T-cell (primary cell): ENCODE measurements at regions not wholly inside any gene's neighbourhood (a gene's known extent, or its start where the extent isn't known, plus 50 kb on each side); places are given as distances from the start of the nearest gene placed in this dataset.
"Not testable (repeated sequence)": the region's sequence is repeated elsewhere in the genome, so short reads cannot be mapped to it uniquely, and the experiment has no call there.

Experiments
- ATAC-seq, 4 experiments: fragments of 200-7000 bp in 3 of 4; fragments of 150-1000 bp in 1 of 4; cut with Tn5 transposase; replicated peaks in 1 of 4; 1 replicate in 3 of 4; 2 replicates in 1 of 4; pipeline ENCODE4 v1.10.0; 2021; ENCODE audit warnings: moderate library complexity in 3 of 4, mild to moderate bottlenecking in 2 of 4, moderate number of reproducible peaks in 1 of 4
- CTCF ChIA-PET, 2 donors: fragments of 300-600 bp; sonication (Branson Sonifier 250); formaldehyde crosslinking; loops; one replicate each; lab custom pipeline; 2022; ENCODE audit warnings: antibody characterized with exemption in 2 of 2; lab: Charles Lee
- POLR2A ChIA-PET, 2 donors: fragments of 300-600 bp; sonication (Branson Sonifier 250); formaldehyde crosslinking; loops; one replicate each; lab custom pipeline; 2022; ENCODE audit warnings: antibody characterized with exemption in 2 of 2; lab: Charles Lee
- DNase-seq, 35 experiments: peaks; one replicate each; pipeline versions ENCODE4 v3.0.0 to v3.0.0-alpha.2; 2013 to 2023
- H3K27ac ChIP-seq: one replicate; pipeline ENCODE4 v1.5.1; 2013; ENCODE audit warnings: low read length
- H3K27me3 ChIP-seq, 2 experiments: replicated peaks in 1 of 2; 1 replicate in 1 of 2; 2 replicates in 1 of 2; pipeline versions ENCODE4 v1.6.1 to v1.7.0; 2013; ENCODE audit warnings: low read length in 1 of 2, mixed read lengths in 1 of 2; ENCODE audit not compliant: control insufficient read depth in 2 of 2, insufficient read depth in 2 of 2; ENCODE audit errors: extremely low read depth in 1 of 2
- H3K36me3 ChIP-seq, 2 donors: 1 replicate in 1 of 2; 2 replicates in 1 of 2; pipeline versions ENCODE4 v1.6.1 to v1.7.0; 2013; ENCODE audit warnings: low read length in 1 of 2; ENCODE audit not compliant: control insufficient read depth in 2 of 2, insufficient read depth in 1 of 2; ENCODE audit errors: extremely low read depth in 1 of 2
- H3K4me1 ChIP-seq, 2 experiments: 1 replicate in 1 of 2; 2 replicates in 1 of 2; pipeline versions ENCODE4 v1.6.1 to v1.7.0; 2013; ENCODE audit warnings: low read length in 2 of 2, mixed read lengths in 1 of 2; ENCODE audit not compliant: insufficient read depth in 2 of 2, control insufficient read depth in 1 of 2; ENCODE audit errors: extremely low read depth in 1 of 2
- H3K4me3 ChIP-seq, 2 donors: 1 replicate in 1 of 2; 2 replicates in 1 of 2; pipeline versions ENCODE4 v1.5.1 to v1.7.0; 2013; ENCODE audit warnings: mild to moderate bottlenecking in 2 of 2, low read length in 1 of 2, moderate library complexity in 1 of 2; ENCODE audit not compliant: control insufficient read depth in 1 of 2; ENCODE audit errors: extremely low read depth in 1 of 2
- H3K9me3 ChIP-seq: 2 replicates; pipeline ENCODE4 v1.7.0; 2013
- H3K27ac Mint-ChIP-seq, 2 donors: one replicate each; pipeline ENCODE4 v1.8.0; 2020 to 2021; ENCODE audit warnings: mild to moderate bottlenecking in 2 of 2, mixed read lengths in 2 of 2
- H3K27me3 Mint-ChIP-seq, 2 donors: one replicate each; pipeline ENCODE4 v1.8.0; 2021 to 2022; ENCODE audit warnings: mixed read lengths in 2 of 2
- H3K36me3 Mint-ChIP-seq: one replicate; pipeline ENCODE4 v1.8.0; 2021; ENCODE audit warnings: mixed read lengths
- H3K4me1 Mint-ChIP-seq, 3 donors: one replicate each; pipeline ENCODE4 v1.8.0; 2020 to 2022; ENCODE audit warnings: mixed read lengths in 3 of 3, mild to moderate bottlenecking in 1 of 3
- H3K4me3 Mint-ChIP-seq, 3 donors: one replicate each; pipeline ENCODE4 v1.8.0; 2020 to 2022; ENCODE audit warnings: mild to moderate bottlenecking in 3 of 3, mixed read lengths in 3 of 3, moderate library complexity in 3 of 3
- H3K9me3 Mint-ChIP-seq, 3 donors: one replicate each; pipeline ENCODE4 v1.8.0; 2020 to 2022; ENCODE audit warnings: mixed read lengths in 3 of 3
- WGBS: methylation state at CpG from one replicate; pipeline ENCODE4 v1.1.5; 2013; ENCODE audit warnings: missing lambda C conversion rate; ENCODE audit not compliant: insufficient coverage; 5-methylcytosine and 5-hydroxymethylcytosine counted together

GRCh38 chr16:9345880-9346279 lies 254.4 kb downstream of the HAPSTR1 start:
- Mint-ChIP-seq H3K9me3 (peaks cover 10 to 14% (median 14%) of the 10 kb centered on the region in 3 donors), H3K36me3 (no peaks in the 10 kb centered on the region), H3K27ac (no peak overlapping the region), H3K4me3 (no peak overlapping the region), H3K4me1 (no peaks in the 10 kb centered on the region), H3K27me3 (no peaks in the 10 kb centered on the region)
- DNase-seq (no peak), ATAC-seq (no peak)
- Histone ChIP-seq H3K4me1 (no peaks in the 10 kb centered on the region), H3K4me3 (no peak overlapping the region), H3K9me3 (no peaks in the 10 kb centered on the region), H3K27ac (no peak overlapping the region), H3K27me3 (no peaks in the 10 kb centered on the region), H3K36me3 (no peaks in the 10 kb centered on the region)
- POLR2A ChIA-PET, result no interaction called here
- WGBS, result no CpG with 5 or more reads among the region's 1 CpG
- CTCF ChIA-PET, result interaction anchor here in 1 of 2 donors (0.6 kb wide), 1 partner anchor 130 kb away, joined by 3 read pairs; no protein-coding TSS in a partner anchor

- Mint-ChIP-seq H3K4me1 (no peaks in the 10 kb centered on the region), H3K27me3 (no peaks in the 10 kb centered on the region), H3K27ac (no peak overlapping the region), H3K4me3 (no peak overlapping the region), H3K9me3 (peaks cover 10 to 18% (median 14%) of the 10 kb centered on the region in 3 donors), H3K36me3 (no peaks in the 10 kb centered on the region)
- H3K4me3 ChIP-seq, result no peak overlapping the region
- no peaks in the 10 kb centered on the region for H3K36me3 ChIP-seq
- ATAC-seq (no peak), DNase-seq (no peak)
- ChIA-PET CTCF (no interaction called here), POLR2A (interaction anchor here in 1 of 2 donors (0.6 kb wide), 1 partner anchor 722 kb away, joined by 6 read pairs; no protein-coding TSS in a partner anchor)
- no peaks in the 10 kb centered on the region for H3K27me3 ChIP-seq
- no peak overlapping the region for H3K27ac ChIP-seq
- H3K4me1 ChIP-seq, result no peaks in the 10 kb centered on the region
- H3K9me3 ChIP-seq, result no peaks in the 10 kb centered on the region
Measured at GRCh38 chr16:9348912-9349311, 257.5 kb downstream of the HAPSTR1 start.

- H3K36me3 ChIP-seq, H3K27ac Mint-ChIP-seq, H3K27me3 Mint-ChIP-seq, H3K36me3 Mint-ChIP-seq, ATAC-seq, H3K4me3 Mint-ChIP-seq, DNase-seq, POLR2A ChIA-PET, H3K4me1 Mint-ChIP-seq, H3K4me3 ChIP-seq, H3K4me1 ChIP-seq, H3K9me3 ChIP-seq, H3K27me3 ChIP-seq, CTCF ChIA-PET, H3K27ac ChIP-seq: not testable (repeated sequence)
- H3K9me3 Mint-ChIP-seq, result peaks cover 10 to 18% (median 14%) of the 10 kb centered on the region in 3 donors
- 82% methylated on average over 4 of the region's 8 CpGs for WGBS
Measured at GRCh38 chr16:9349373-9349960, 258.0 kb downstream of the HAPSTR1 start.

GRCh38 chr16:9350119-9350799 lies 258.8 kb downstream of the HAPSTR1 start:
- H3K4me3 Mint-ChIP-seq, POLR2A ChIA-PET, H3K27me3 ChIP-seq, H3K27ac Mint-ChIP-seq, H3K36me3 Mint-ChIP-seq, H3K4me3 ChIP-seq, H3K9me3 ChIP-seq, CTCF ChIA-PET, H3K4me1 Mint-ChIP-seq, ATAC-seq, H3K27ac ChIP-seq, H3K36me3 ChIP-seq, H3K4me1 ChIP-seq, DNase-seq, H3K27me3 Mint-ChIP-seq: not testable (repeated sequence)
- 95% methylated on average over 15 of the region's 39 CpGs for WGBS
- H3K9me3 Mint-ChIP-seq, result peaks cover 11 to 19% (median 15%) of the 10 kb centered on the region in 3 donors

- H3K4me1 ChIP-seq, result no peaks in the 10 kb centered on the region
- Mint-ChIP-seq H3K36me3 (no peaks in the 10 kb centered on the region), H3K27me3 (no peaks in the 10 kb centered on the region), H3K9me3 (peaks cover 17 to 27% (median 25%) of the 10 kb centered on the region in 3 donors), H3K4me3 (no peak overlapping the region), H3K27ac (no peak overlapping the region), H3K4me1 (no peaks in the 10 kb centered on the region)
- no peaks in the 10 kb centered on the region for H3K27me3 ChIP-seq
- no peak overlapping the region for H3K27ac ChIP-seq
- no peaks in the 10 kb centered on the region for H3K36me3 ChIP-seq
- 83% methylated on average over 2 of the region's 6 CpGs for WGBS
- ChIA-PET CTCF (no interaction called here), POLR2A (no interaction called here)
- no peaks in the 10 kb centered on the region for H3K9me3 ChIP-seq
- no peak for DNase-seq
- no peak overlapping the region for H3K4me3 ChIP-seq
- no peak for ATAC-seq
Measured at GRCh38 chr16:9351440-9351839, 260.0 kb downstream of the HAPSTR1 start.

- Histone ChIP-seq H3K9me3 (no peaks in the 10 kb centered on the region), H3K4me3 (no peak overlapping the region), H3K27me3 (no peaks in the 10 kb centered on the region), H3K4me1 (no peaks in the 10 kb centered on the region), H3K36me3 (no peaks in the 10 kb centered on the region), H3K27ac (no peak overlapping the region)
- H3K27ac Mint-ChIP-seq, result no peak overlapping the region
- no peaks in the 10 kb centered on the region for H3K4me1 Mint-ChIP-seq
- WGBS, result 80% methylated on average over 1 of the region's 1 CpG
- H3K4me3 Mint-ChIP-seq, result no peak overlapping the region
- no peaks in the 10 kb centered on the region for H3K36me3 Mint-ChIP-seq
- ATAC-seq (no peak), DNase-seq (no peak)
- CTCF ChIA-PET, result no interaction called here
- H3K27me3 Mint-ChIP-seq, result no peaks in the 10 kb centered on the region
- peaks cover 17 to 29% (median 27%) of the 10 kb centered on the region in 3 donors for H3K9me3 Mint-ChIP-seq
- POLR2A ChIA-PET, result no interaction called here
Measured at GRCh38 chr16:9351841-9352434, 260.5 kb downstream of the HAPSTR1 start.
